Bronchial epithelial cell (primary cell): ENCODE measurements at regions not wholly inside any gene's neighbourhood (a gene's known extent, or its start where the extent isn't known, plus 50 kb on each side); places are given as distances from the start of the nearest gene placed in this dataset.

ENCODE experiments used
- DNase-seq: peaks from one replicate; pipeline ENCODE4 v3.0.0-alpha.2; 2010; ENCODE audit warnings: low read depth
- FAIRE-seq: peaks from 2 replicates; lab custom pipeline; 2011; peaks lifted over from hg19 to GRCh38; lab: Jason Lieb, UNC
- H3K27me3 ChIP-seq: 2 replicates; pipeline ENCODE4 v1.5.1; 2011; ENCODE audit warnings: low read length; ENCODE audit not compliant: control insufficient read depth, insufficient read depth
- H3K36me3 ChIP-seq: 2 replicates; pipeline ENCODE4 v1.5.1; 2011; ENCODE audit warnings: low read length; ENCODE audit not compliant: control insufficient read depth, insufficient read depth
- H3K4me3 ChIP-seq: 2 replicates; pipeline ENCODE4 v1.5.1; 2011; ENCODE audit warnings: mild to moderate bottlenecking, low read depth, low read length, control low read depth
- TF ChIP-seq, protein P1 (sequence below): IDR thresholded peaks from 2 replicates; pipeline ENCODE4 v1.5.1; 2011; ENCODE audit warnings: mild to moderate bottlenecking, moderate library complexity, low read length, control low read depth, inconsistent platforms; ENCODE audit not compliant: insufficient read depth, severe bottlenecking

- FAIRE-seq (no peak), DNase-seq (no peak)
- H3K27me3 ChIP-seq = no peaks in the 10 kb centered on the region
- no peak overlapping the region for H3K4me3 ChIP-seq
- TF ChIP-seq, protein P1, sequence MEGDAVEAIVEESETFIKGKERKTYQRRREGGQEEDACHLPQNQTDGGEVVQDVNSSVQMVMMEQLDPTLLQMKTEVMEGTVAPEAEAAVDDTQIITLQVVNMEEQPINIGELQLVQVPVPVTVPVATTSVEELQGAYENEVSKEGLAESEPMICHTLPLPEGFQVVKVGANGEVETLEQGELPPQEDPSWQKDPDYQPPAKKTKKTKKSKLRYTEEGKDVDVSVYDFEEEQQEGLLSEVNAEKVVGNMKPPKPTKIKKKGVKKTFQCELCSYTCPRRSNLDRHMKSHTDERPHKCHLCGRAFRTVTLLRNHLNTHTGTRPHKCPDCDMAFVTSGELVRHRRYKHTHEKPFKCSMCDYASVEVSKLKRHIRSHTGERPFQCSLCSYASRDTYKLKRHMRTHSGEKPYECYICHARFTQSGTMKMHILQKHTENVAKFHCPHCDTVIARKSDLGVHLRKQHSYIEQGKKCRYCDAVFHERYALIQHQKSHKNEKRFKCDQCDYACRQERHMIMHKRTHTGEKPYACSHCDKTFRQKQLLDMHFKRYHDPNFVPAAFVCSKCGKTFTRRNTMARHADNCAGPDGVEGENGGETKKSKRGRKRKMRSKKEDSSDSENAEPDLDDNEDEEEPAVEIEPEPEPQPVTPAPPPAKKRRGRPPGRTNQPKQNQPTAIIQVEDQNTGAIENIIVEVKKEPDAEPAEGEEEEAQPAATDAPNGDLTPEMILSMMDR = no peak
- H3K36me3 ChIP-seq = no peaks in the 10 kb centered on the region
These were observed 73.3 kb upstream of the ATP10B start for GRCh38 chr5:160925281-160925680.

DNA sequence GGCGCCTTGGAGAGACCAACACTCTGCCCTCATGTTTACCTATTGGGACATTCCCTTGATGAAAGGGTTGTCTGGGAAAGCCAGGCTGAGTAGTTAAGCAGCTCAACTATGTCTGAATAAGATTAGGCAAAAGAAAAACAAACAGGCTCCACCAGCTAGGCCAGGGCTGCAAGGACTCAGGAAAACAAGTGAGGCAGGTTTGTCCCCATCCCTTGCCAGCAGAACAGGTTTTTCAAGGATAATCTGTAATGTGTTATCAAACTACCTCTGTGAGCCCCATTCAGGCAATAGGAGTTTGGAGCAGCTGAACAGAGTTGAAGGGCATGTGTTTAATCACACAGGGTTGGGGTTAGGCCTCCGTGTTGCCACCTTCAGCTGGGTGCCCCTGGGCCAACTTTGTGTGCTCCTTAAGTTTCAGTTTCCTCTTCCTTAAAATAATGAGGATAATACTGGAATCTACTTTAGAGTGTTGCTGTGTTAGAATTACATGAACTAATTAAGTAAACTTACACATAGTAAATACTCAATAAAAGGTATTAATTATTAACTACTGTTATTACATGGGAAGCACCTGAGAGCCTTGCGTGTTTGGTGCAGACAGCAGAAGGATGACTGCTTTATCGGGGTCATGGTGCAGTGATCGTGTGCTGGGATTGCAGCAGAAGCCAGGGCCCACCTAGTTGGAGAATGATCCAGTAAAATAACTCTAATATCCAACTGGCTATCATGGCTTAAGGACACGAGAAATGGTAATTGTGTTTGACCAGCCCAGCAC is 72.1 kb upstream of the ATP10B start:
- no peaks in the 10 kb centered on the region for H3K27me3 ChIP-seq
- FAIRE-seq (peak; percentile 84), DNase-seq (peak; percentile 84)
- TF ChIP-seq, protein P1 = no peak
- H3K36me3 ChIP-seq = no peaks in the 10 kb centered on the region
- no peak overlapping the region for H3K4me3 ChIP-seq

DNA sequence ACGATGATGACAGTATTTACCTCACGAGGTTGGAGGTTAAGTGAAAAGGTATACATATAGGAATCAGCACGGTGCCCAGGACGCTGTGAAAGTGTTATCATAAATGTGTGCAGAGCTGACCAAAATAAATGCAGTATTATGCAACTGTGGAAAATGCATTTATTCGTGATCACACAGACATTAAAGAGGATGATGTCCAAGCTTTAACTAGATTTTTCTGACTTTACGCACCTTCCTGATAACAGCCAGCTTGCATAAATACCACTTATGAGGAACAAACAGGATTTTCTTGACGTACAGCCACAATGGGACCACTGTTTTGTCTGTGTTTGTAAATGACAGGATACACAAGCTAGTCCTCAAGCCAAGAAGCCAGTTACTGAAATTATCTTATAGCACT is 71.4 kb upstream of the ATP10B start:
- TF ChIP-seq, protein P1 = no peak
- H3K36me3 ChIP-seq = no peaks in the 10 kb centered on the region
- FAIRE-seq (no peak), DNase-seq (no peak)
- no peak overlapping the region for H3K4me3 ChIP-seq
- H3K27me3 ChIP-seq = no peaks in the 10 kb centered on the region

GRCh38 chr5:160922311-160922710 is 70.3 kb upstream of the ATP10B start:
- H3K4me3 ChIP-seq = no peak overlapping the region
- FAIRE-seq (no peak), DNase-seq (no peak)
- H3K27me3 ChIP-seq = peaks cover 3% of the 10 kb centered on the region
- TF ChIP-seq, protein P1 = no peak
- no peaks in the 10 kb centered on the region for H3K36me3 ChIP-seq

DNA sequence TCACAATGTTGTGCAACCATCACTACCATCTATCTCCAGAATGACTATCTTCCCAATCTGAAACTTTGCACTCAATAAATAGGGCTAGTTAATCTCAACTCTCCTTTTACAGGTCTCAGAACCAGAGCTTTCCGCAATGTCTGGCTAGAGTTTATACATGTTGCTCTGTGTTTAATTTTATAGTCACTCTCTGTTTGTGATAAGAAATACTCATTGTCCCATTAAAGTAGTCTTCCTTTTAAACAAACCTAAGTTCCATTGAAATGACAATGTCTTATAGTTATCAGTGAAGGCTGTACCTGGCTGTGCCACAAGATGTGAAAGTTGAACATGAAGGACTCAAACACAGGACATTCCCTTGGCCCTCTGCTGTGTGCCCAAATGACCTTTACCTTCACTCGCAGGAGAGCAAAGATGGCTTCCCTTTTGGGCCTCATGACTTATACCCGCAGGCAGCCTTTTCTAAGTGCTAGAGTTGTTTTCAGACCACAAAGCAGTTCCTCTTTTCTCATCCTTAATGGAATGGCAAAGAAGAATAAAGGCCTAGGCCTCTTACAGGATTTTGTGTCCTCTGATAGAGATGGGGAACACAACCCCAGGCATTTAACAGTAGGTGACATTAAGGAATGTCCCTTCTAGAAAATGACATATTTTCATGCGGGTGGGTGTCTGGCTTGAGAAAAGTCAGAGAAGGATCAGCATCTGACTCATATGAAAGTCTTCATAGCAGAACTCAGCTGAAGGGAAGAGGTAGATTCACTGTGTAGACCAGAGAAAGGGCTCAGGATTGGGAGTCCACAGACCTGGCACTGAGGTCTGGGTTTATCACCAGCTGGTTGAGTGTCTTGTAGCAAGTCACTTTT is 69.6 kb upstream of the ATP10B start:
- Histone ChIP-seq H3K4me3 (no peak overlapping the region), H3K27me3 (peaks cover 3% of the 10 kb centered on the region), H3K36me3 (no peaks in the 10 kb centered on the region)
- TF ChIP-seq, protein P1 = no peak
- FAIRE-seq (no peak), DNase-seq (no peak)
